Skeletal muscle tissue (tissue), 3 donors: ENCODE measurements at regions not wholly inside any gene's neighbourhood (a gene's known extent, or its start where the extent isn't known, plus 50 kb on each side); places are given as distances from the start of the nearest gene placed in this dataset.

ENCODE experiments used
- H3K27ac ChIP-seq: one replicate; pipeline ENCODE4 v1.7.0; 2013; ENCODE audit warnings: mild to moderate bottlenecking, low read depth, low read length, inconsistent platforms
- H3K27me3 ChIP-seq, 3 donors: one replicate each; pipeline ENCODE4 v1.7.0; 2013; ENCODE audit warnings: low read length in 3 of 3; ENCODE audit not compliant: control insufficient read depth in 3 of 3, insufficient read depth in 3 of 3
- H3K36me3 ChIP-seq, 3 donors: one replicate each; pipeline ENCODE4 v1.7.0; 2013; ENCODE audit warnings: low read length in 3 of 3; ENCODE audit not compliant: control insufficient read depth in 3 of 3, insufficient read depth in 3 of 3
- H3K4me1 ChIP-seq, 3 donors: one replicate each; pipeline ENCODE4 v1.7.0; 2013; ENCODE audit warnings: low read length in 3 of 3, mild to moderate bottlenecking in 3 of 3; ENCODE audit not compliant: control insufficient read depth in 3 of 3, insufficient read depth in 3 of 3
- H3K4me3 ChIP-seq, 3 donors: one replicate each; pipeline ENCODE4 v1.7.0; 2013; ENCODE audit warnings: low read length in 3 of 3
- H3K9ac ChIP-seq, 3 donors: one replicate each; pipeline ENCODE4 v1.7.0; 2013; ENCODE audit warnings: low read length in 3 of 3, mild to moderate bottlenecking in 3 of 3, moderate library complexity in 2 of 3, low read depth in 1 of 3
- H3K9me3 ChIP-seq, 3 donors: one replicate each; pipeline ENCODE4 v1.7.0; 2013; ENCODE audit warnings: low read length in 3 of 3; ENCODE audit not compliant: control insufficient read depth in 3 of 3
- donor health status: Osteomylitis.

- Histone ChIP-seq H3K27ac (no peak overlapping the region), H3K4me1 (peaks cover 0 to 5% (median 0%) of the 10 kb centered on the region in 3 donors), H3K27me3 (no peaks in the 10 kb centered on the region), H3K4me3 (no peak overlapping the region), H3K36me3 (no peaks in the 10 kb centered on the region), H3K9me3 (no peaks in the 10 kb centered on the region), H3K9ac (no peak overlapping the region)
Observed at GRCh38 chr14:66398437-66398836, 87.7 kb upstream of the CCDC196 start.

DNA sequence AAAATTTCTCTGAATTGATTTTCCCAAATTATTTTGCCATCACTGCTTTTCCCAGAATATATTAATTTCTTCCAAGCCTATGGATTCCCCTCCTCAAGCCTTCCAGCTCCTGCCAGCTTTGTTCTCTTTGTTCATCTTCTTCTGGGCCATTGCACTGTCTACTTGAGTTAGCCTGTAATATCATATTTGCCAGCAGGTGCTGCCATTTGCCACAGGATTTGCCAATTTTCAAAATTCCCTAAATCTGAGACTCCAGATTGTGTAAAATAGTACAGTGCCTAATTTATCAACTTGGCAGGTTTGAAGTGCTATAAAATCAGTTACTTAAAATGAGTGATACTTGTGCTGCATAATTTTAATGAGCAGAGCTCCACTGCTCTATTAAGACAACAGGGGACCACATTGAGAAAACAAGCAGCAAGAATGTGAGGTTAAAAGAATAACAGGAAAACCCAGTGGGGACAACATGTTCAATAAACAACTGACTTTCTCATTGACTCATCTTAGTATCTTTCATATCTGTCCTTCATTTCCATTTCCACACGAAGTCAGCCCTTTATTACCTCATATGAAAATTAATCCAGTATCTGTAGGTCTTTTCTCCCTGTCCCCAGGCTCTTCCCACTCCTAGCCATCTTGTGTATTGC is 84.6 kb upstream of the CCDC196 start:
- H3K27me3 ChIP-seq, result no peaks in the 10 kb centered on the region
- H3K36me3 ChIP-seq, result no peaks in the 10 kb centered on the region
- H3K9me3 ChIP-seq, result no peaks in the 10 kb centered on the region
- H3K4me1 ChIP-seq, result peaks cover 0 to 5% (median 0%) of the 10 kb centered on the region in 3 donors
- H3K4me3 ChIP-seq, result no peak overlapping the region
- H3K27ac ChIP-seq, result no peak overlapping the region
- H3K9ac ChIP-seq, result no peak overlapping the region

DNA sequence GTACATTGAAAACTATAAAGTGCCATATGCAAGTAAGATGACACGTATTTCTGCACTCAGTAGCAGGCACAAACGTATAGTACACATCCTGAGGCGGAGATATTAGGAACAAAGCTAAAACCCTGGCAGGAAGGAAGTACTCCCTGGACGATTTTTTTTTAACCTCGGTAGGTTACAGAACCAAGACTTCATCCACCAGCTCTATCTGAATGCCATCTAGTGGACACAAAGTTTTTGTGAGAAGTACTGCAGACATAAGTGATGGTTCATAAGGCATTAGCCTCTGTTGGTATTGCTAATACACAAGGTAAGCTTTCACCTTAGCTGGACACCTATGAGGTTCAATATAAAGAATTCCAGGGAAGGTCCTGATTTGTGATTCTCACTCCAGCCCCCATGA is 83.0 kb upstream of the CCDC196 start:
- Histone ChIP-seq H3K9ac (no peak overlapping the region), H3K36me3 (no peaks in the 10 kb centered on the region), H3K9me3 (no peaks in the 10 kb centered on the region), H3K27ac (no peak overlapping the region), H3K4me3 (no peak overlapping the region), H3K27me3 (no peaks in the 10 kb centered on the region), H3K4me1 (peaks cover 0 to 3% (median 0%) of the 10 kb centered on the region in 3 donors)

DNA sequence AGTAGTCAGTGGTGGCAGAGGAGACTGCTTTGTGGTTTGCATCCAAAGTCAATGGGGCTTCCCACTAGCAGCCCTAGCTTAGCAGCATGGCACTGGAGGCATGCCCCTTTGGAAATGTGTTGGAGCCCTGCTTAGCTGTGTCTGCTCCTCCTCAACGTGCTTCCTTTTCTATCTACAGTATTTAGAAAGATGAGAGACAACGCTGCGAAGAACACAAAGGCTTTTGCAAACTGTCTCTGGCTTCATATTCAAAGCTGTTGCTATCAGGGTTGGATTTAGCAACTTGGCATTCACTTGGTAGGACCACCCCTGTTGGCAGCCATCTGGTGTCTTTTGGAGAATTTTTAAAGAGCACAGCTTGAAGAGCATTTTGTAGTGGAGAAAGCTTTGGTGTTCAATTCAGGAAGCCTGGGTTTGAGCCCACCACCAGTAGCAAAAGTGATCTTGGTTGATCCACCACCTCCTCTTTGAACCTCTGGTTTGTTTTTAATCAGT is 82.1 kb upstream of the CCDC196 start:
- no peaks in the 10 kb centered on the region for H3K27me3 ChIP-seq
- no peak overlapping the region for H3K27ac ChIP-seq
- H3K9me3 ChIP-seq, result no peaks in the 10 kb centered on the region
- no peaks in the 10 kb centered on the region for H3K36me3 ChIP-seq
- H3K4me1 ChIP-seq, result peaks cover 0 to 2% (median 0%) of the 10 kb centered on the region in 3 donors
- no peak overlapping the region for H3K9ac ChIP-seq
- no peak overlapping the region for H3K4me3 ChIP-seq

- H3K27me3 ChIP-seq, result no peaks in the 10 kb centered on the region
- no peak overlapping the region for H3K4me3 ChIP-seq
- H3K9ac ChIP-seq, result no peak overlapping the region
- no peaks in the 10 kb centered on the region for H3K36me3 ChIP-seq
- H3K9me3 ChIP-seq, result no peaks in the 10 kb centered on the region
- peaks cover 0 to 2% (median 0%) of the 10 kb centered on the region in 3 donors for H3K4me1 ChIP-seq
- H3K27ac ChIP-seq, result no peak overlapping the region
Observed at GRCh38 chr14:66405158-66405557, 81.0 kb upstream of the CCDC196 start.

DNA sequence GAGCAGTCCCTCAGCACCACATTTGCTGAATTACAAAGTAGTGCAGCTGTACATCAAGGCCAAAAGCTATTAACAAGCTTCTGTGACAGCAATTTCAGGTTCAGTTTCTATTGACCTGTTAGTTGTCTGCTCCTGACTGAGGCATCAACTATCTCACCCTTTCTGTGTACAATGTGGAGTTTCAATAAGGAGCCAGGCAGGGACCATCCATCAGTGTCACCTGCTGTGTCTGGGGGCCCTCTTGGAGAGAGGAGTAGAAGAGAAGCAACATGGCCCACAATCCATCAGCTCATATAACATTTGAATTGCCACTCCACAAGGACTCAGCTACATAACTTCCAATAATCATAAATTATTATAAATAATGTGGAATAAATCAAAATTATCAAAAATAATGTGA is 72.3 kb upstream of the CCDC196 start:
- Histone ChIP-seq H3K27me3 (no peaks in the 10 kb centered on the region), H3K4me3 (no peak overlapping the region), H3K9ac (no peak overlapping the region), H3K4me1 (peaks cover 0 to 3% (median 0%) of the 10 kb centered on the region in 3 donors), H3K27ac (no peak overlapping the region), H3K9me3 (no peaks in the 10 kb centered on the region), H3K36me3 (no peaks in the 10 kb centered on the region)

- Histone ChIP-seq H3K4me1 (peaks cover 0 to 3% (median 0%) of the 10 kb centered on the region in 3 donors), H3K27me3 (no peaks in the 10 kb centered on the region), H3K9me3 (no peaks in the 10 kb centered on the region), H3K27ac (no peak overlapping the region), H3K9ac (no peak overlapping the region), H3K4me3 (no peak overlapping the region), H3K36me3 (no peaks in the 10 kb centered on the region)
Observed at GRCh38 chr14:66414511-66414910, 71.7 kb upstream of the CCDC196 start.

DNA sequence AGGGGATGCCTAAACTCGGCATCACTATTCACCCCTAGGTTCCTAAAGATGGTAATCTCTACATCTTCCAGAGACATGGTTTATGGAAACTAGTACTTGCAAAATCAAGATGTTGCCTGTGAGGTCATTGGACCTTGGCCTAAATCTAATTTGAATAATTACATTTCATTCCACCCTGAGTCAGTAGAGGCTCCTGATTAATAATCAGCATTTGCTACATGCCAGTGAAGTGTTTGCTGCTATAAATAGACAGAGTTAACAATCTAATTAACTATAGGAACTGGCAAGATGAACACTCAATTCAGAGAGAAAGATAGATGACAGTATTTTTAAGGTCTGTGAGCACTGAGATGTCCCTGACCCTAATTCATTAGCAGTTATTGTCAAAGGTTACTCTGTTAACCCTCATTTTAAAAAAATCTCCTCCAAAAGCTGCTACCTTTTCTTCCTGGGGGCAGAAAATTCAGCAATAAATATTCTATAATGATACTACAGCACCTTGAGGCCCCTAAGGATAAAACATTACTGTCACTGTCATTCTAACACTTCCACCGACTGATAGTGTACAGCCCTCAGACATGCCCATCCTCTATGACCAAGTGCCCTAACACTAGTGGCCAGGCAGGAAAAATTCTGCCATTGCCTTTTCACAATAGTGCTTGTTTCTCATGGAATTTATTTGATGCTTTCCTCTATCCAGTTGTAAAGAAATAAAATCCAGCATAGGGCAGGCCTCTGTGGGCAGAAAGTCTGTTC is 65.7 kb upstream of the CCDC196 start:
- no peaks in the 10 kb centered on the region for H3K36me3 ChIP-seq
- peaks cover 0 to 8% (median 2%) of the 10 kb centered on the region in 3 donors for H3K4me1 ChIP-seq
- no peak overlapping the region for H3K4me3 ChIP-seq
- no peaks in the 10 kb centered on the region for H3K9me3 ChIP-seq
- H3K9ac ChIP-seq, result no peak overlapping the region
- no peaks in the 10 kb centered on the region for H3K27me3 ChIP-seq
- no peak overlapping the region for H3K27ac ChIP-seq

DNA sequence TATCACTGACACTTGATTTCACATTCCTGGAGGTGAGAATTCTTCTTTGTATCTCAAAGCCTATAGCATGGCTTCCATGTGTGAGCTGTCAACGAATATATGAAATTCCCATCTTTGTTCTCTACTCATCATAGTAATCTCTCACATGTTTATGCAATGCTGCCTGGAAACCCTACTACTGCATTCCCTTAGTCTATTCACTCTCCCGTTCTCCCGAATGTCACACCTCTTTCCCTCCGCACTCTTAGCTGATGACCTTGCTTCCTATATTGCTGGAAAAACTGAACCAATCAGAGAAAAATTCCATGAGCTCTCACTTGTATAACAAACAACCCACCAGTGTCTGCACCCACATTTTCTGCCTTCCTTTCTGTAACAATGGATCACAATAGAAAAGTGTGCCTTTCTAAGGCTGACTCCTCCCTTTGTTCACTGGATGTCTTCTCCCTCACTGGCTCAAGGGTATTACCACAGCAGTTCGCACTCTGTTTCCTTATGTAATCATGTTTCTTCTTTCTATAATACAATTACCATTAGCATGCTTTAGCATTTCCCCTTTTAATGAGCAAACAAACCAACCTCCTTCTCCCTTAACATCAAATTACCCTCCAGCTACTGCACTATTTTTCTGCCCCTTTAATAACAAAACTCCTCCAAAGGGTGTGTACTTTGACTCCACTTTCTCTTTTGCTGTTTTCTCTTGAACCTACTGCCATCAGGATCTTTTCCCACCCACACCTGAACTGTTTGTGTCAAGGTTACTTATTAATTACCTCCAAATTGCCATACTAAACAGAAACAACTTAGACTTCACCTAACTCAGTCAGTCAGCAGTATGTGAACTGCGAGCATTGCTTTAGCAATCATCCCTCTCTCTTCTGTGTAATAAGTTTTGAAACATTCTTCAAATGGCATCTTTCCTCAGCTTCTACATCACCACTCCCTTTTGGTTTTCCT is 63.9 kb upstream of the CCDC196 start:
- Histone ChIP-seq H3K9me3 (no peaks in the 10 kb centered on the region), H3K9ac (no peak overlapping the region), H3K4me1 (peaks cover 2 to 14% (median 5%) of the 10 kb centered on the region in 3 donors), H3K27ac (no peak overlapping the region), H3K36me3 (no peaks in the 10 kb centered on the region), H3K27me3 (no peaks in the 10 kb centered on the region), H3K4me3 (no peak overlapping the region)
